Rectal smooth muscle tissue (tissue), 1 donor: ENCODE measurements at regions not wholly inside any gene's neighbourhood (a gene's known extent, or its start where the extent isn't known, plus 50 kb on each side); places are given as distances from the start of the nearest gene placed in this dataset.
"Not testable (repeated sequence)": the region's sequence is repeated elsewhere in the genome, so short reads cannot be mapped to it uniquely, and the experiment has no call there.

Source experiments
- H3K27ac ChIP-seq: one replicate; pipeline ENCODE4 v1.7.0; 2013; ENCODE audit warnings: low read depth, low read length, inconsistent platforms
- H3K27me3 ChIP-seq: one replicate; pipeline ENCODE4 v1.7.0; 2013; ENCODE audit warnings: low read length; ENCODE audit not compliant: control insufficient read depth, insufficient read depth
- H3K36me3 ChIP-seq: one replicate; pipeline ENCODE4 v1.7.0; 2013; ENCODE audit warnings: low read length; ENCODE audit not compliant: control insufficient read depth, insufficient read depth
- H3K4me1 ChIP-seq: one replicate; pipeline ENCODE4 v1.7.0; 2013; ENCODE audit warnings: low read length; ENCODE audit not compliant: control insufficient read depth, insufficient read depth
- H3K4me3 ChIP-seq: one replicate; pipeline ENCODE4 v1.7.0; 2013; ENCODE audit warnings: low read length
- H3K9ac ChIP-seq: one replicate; pipeline ENCODE4 v1.7.0; 2013; ENCODE audit warnings: low read length

GRCh38 chr14:44453433-44454171 lies 53.5 kb downstream of the FSCB start:
- Histone ChIP-seq H3K4me1 (no peaks in the 10 kb centered on the region), H3K27ac (no peak overlapping the region), H3K27me3 (no peaks in the 10 kb centered on the region), H3K4me3 (no peak overlapping the region), H3K9ac (no peak overlapping the region), H3K36me3 (no peaks in the 10 kb centered on the region)

GRCh38 chr14:44450232-44450631 lies 56.9 kb downstream of the FSCB start:
- not testable (repeated sequence) for H3K27me3 ChIP-seq, H3K9ac ChIP-seq, H3K4me3 ChIP-seq, H3K4me1 ChIP-seq, H3K27ac ChIP-seq, H3K36me3 ChIP-seq

DNA sequence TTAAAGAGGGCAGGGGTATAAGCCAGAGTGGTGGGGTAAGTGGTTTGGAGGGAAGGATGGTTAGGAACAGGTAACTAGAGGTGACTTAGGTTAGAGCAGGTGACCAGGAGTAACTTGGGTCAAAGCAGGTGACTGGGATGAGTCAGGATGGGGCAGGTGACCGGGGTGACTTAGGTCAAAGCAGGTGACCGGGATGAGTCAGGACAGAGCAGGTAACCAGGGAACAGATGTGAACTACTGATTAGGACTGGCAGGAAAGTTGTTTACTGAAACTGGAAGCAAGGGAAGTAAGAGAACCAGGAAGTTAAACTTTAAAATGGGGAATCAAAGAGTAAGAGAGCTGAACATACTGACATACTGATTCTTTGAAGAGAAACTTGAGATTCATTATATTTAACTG lies 57.4 kb downstream of the FSCB start:
- Histone ChIP-seq H3K4me3 (no peak overlapping the region), H3K27ac (no peak overlapping the region), H3K27me3 (no peaks in the 10 kb centered on the region), H3K9ac (no peak overlapping the region), H3K36me3 (no peaks in the 10 kb centered on the region), H3K4me1 (no peaks in the 10 kb centered on the region)

GRCh38 chr14:44448951-44449358 lies 58.1 kb downstream of the FSCB start:
- H3K27ac ChIP-seq, result no peak overlapping the region
- H3K36me3 ChIP-seq, result no peaks in the 10 kb centered on the region
- H3K9ac ChIP-seq, result no peak overlapping the region
- H3K4me1 ChIP-seq, result no peaks in the 10 kb centered on the region
- H3K4me3 ChIP-seq, result no peak overlapping the region
- H3K27me3 ChIP-seq, result no peaks in the 10 kb centered on the region

- Histone ChIP-seq H3K27ac (no peak overlapping the region), H3K36me3 (no peaks in the 10 kb centered on the region), H3K4me3 (no peak overlapping the region), H3K4me1 (no peaks in the 10 kb centered on the region), H3K9ac (no peak overlapping the region), H3K27me3 (no peaks in the 10 kb centered on the region)
Observed at GRCh38 chr14:44446965-44447364, 60.1 kb downstream of the FSCB start.

- Histone ChIP-seq H3K4me3 (no peak overlapping the region), H3K4me1 (no peaks in the 10 kb centered on the region), H3K9ac (no peak overlapping the region), H3K27me3 (no peaks in the 10 kb centered on the region), H3K27ac (no peak overlapping the region), H3K36me3 (no peaks in the 10 kb centered on the region)
Observed at GRCh38 chr14:44444454-44444853, 62.6 kb downstream of the FSCB start.

GRCh38 chr14:44438936-44439335 lies 68.1 kb downstream of the FSCB start:
- Histone ChIP-seq H3K4me1 (no peaks in the 10 kb centered on the region), H3K9ac (no peak overlapping the region), H3K27ac (no peak overlapping the region), H3K27me3 (no peaks in the 10 kb centered on the region), H3K36me3 (no peaks in the 10 kb centered on the region), H3K4me3 (no peak overlapping the region)

- H3K27ac ChIP-seq, result no peak overlapping the region
- no peaks in the 10 kb centered on the region for H3K27me3 ChIP-seq
- no peak overlapping the region for H3K9ac ChIP-seq
- H3K4me3 ChIP-seq, result no peak overlapping the region
- H3K4me1 ChIP-seq, result no peaks in the 10 kb centered on the region
- no peaks in the 10 kb centered on the region for H3K36me3 ChIP-seq
Observed at GRCh38 chr14:44438221-44438620, 68.9 kb downstream of the FSCB start.

DNA sequence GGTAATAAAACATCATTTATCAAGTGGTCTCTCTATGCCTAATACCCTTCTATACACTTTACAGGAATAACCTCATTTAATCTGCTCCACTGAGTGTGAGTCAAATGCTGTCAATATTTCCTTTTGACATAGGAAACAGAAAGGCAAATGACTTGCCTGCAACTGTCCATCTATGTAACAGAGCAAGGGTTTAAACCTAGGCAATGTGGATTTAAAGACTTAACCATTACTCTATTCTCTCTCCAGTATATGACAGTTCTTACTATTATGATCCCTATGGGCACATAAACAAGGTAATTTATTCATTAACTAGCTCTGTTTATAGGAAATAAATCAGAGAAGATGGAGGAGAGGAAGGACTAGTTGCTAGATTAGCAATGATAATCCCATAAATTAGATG lies 70.6 kb downstream of the FSCB start:
- H3K4me1 ChIP-seq, result no peaks in the 10 kb centered on the region
- H3K4me3 ChIP-seq, result no peak overlapping the region
- H3K36me3 ChIP-seq, result no peaks in the 10 kb centered on the region
- no peak overlapping the region for H3K9ac ChIP-seq
- no peaks in the 10 kb centered on the region for H3K27me3 ChIP-seq
- no peak overlapping the region for H3K27ac ChIP-seq

GRCh38 chr14:44428231-44428945 lies 78.7 kb downstream of the FSCB start:
- H3K36me3 ChIP-seq, result no peaks in the 10 kb centered on the region
- H3K27ac ChIP-seq, result no peak overlapping the region
- H3K4me1 ChIP-seq, result no peaks in the 10 kb centered on the region
- no peaks in the 10 kb centered on the region for H3K27me3 ChIP-seq
- no peak overlapping the region for H3K4me3 ChIP-seq
- H3K9ac ChIP-seq, result no peak overlapping the region

- Histone ChIP-seq H3K9ac (no peak overlapping the region), H3K4me1 (no peaks in the 10 kb centered on the region), H3K4me3 (no peak overlapping the region), H3K27ac (no peak overlapping the region), H3K27me3 (no peaks in the 10 kb centered on the region), H3K36me3 (no peaks in the 10 kb centered on the region)
Observed at GRCh38 chr14:44422699-44423098, 84.4 kb downstream of the FSCB start.

- Histone ChIP-seq H3K27me3 (no peaks in the 10 kb centered on the region), H3K36me3 (no peaks in the 10 kb centered on the region), H3K4me1 (no peaks in the 10 kb centered on the region), H3K27ac (no peak overlapping the region), H3K9ac (no peak overlapping the region), H3K4me3 (no peak overlapping the region)
Observed at GRCh38 chr14:44420226-44420625, 86.9 kb downstream of the FSCB start.

DNA sequence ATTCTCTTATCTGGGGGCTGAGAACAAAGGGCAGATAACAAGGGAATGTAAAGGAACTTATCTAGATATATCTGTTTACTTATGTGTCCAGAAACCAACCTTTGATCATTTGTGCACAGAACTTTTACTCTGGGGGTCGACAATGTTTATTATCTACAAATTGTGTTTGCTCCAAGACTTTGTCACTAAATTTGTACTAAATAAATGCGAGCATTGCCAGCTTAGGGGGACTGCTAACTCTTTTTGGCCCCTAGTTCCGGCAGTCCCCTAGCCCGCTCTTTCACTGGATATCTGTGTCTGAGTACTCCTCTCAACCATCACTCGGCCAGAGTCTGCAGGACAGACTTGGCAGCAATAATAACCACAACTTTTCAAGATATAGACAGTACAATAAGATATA lies 88.2 kb downstream of the FSCB start:
- no peaks in the 10 kb centered on the region for H3K36me3 ChIP-seq
- H3K27ac ChIP-seq, result no peak overlapping the region
- H3K9ac ChIP-seq, result no peak overlapping the region
- H3K4me1 ChIP-seq, result no peaks in the 10 kb centered on the region
- H3K4me3 ChIP-seq, result no peak overlapping the region
- no peaks in the 10 kb centered on the region for H3K27me3 ChIP-seq
